ENCODE measurements at regions not wholly inside any gene's neighbourhood (a gene's known extent, or its start where the extent isn't known, plus 50 kb on each side); places are given as distances from the start of the nearest gene placed in this dataset.
A peak's percentile ranks its signal among the peaks of the same experiment; 100 is the strongest.

DNA sequence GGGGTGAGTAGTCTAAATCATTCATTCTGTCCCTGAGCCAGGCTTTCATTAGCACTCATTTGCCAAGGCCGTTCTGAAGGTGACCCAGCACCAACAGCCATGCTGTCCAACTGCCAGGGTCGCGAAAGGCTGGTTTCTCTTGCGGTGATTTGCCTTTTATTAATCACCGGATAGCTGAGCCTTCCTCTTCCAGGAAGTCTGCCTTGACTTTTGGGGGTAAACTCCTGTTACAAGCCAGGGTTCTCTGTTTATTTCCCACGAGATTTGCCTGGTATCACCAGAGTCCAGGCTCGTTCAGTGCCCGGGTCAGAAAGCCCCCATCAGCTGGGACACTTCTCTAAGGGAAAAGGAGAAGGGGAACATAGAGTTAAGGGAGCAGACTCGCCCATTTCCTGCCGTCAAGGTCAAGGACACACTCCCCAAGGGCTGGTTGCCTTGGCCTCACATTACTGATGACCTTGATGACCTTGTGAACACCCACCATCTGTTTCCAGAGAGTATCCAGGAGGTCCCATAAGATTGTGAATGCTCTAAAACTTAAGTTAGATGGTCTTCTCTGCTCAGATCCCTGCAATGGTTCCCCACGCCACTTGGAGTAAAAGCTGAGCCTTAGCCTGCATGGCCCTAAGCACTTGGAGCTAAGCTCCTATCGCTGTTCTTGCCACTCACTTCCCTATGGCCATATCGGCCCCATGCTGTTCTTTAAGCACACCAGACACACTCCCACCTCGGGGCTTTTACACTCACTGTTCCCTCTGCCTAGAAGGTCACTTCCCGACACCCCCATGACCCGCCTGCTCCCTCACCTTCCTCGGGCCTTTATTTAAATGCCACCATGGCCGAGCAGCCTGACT lies 96.0 kb upstream of the EPCAM start:
- no peaks in the 10 kb centered on the region for H3K36me3 ChIP-seq (ENCODE audit: control insufficient read depth, insufficient read depth, low read length)
- peaks cover 31% of the 10 kb centered on the region for H3K4me1 ChIP-seq (ENCODE audit: control insufficient read depth, insufficient read depth, low read length)
- H3K4me3 ChIP-seq (ENCODE audit: low read length) = no peak overlapping the region
- H3K27me3 ChIP-seq (ENCODE audit: control insufficient read depth, insufficient read depth, low read length) = no peaks in the 10 kb centered on the region
- H3K27ac ChIP-seq (ENCODE audit: low read length) = peak overlapping the region; percentile 65
- WGBS (ENCODE audit: insufficient coverage) = 71% methylated on average over 18 of the region's 18 CpGs
- no peaks in the 10 kb centered on the region for H3K9me3 ChIP-seq (replicated peaks; ENCODE audit: control insufficient read depth, low read depth, low read length)
- DNase-seq = no peak

DNA sequence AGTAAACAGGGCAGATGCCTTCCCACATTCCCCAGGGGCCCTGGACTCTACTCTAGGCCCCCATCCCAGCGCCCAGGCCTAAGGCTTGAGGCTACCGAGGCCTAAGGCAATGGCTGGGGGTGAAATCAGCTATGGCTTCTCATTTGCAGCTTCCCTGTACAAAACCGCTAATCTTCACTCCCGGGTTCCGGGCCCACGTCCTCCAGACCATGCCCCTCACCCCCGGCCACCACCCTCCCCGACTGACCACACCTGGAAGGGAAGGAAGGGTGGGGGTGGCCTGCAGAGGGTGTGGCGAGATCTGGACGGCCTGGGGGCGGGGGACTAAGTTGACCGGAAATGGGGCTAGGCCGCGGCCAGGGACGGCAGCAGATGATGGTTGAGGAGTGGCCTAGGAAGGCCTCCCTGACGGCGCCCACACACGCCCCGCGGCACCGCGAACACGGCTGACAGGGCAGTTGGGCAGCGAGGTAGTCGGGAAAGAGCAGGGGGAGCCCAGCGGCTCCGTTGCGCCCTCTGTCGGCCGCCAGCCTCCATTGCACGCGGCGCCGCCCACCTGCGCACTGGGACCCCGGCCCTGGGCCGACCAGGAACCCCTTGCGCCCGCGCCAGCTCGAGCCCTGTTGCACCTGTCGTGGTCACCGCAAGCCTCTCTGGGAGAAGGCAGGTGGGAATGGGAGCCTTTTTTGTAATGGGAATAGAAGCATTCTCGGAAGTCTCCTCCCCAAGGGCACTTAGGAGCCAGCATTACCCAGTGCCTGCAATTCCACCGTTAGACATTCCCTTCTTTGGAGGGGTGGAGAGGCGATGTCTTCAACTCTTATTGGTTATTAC lies 95.9 kb upstream of the CALM2 start:
- DNase-seq = peak; percentile 56
- Histone ChIP-seq H3K9me3 (replicated peaks; ENCODE audit: control insufficient read depth, low read depth, low read length) (no peaks in the 10 kb centered on the region), H3K4me1 (ENCODE audit: control insufficient read depth, insufficient read depth, low read length) (peaks cover 31% of the 10 kb centered on the region)

GRCh38 chr2:47271054-47272000 lies 95.0 kb upstream of the CALM2 start:
- no peak overlapping the region for H3K4me3 ChIP-seq (ENCODE audit: low read length)
- H3K36me3 ChIP-seq (ENCODE audit: control insufficient read depth, insufficient read depth, low read length) = no peaks in the 10 kb centered on the region
- DNase-seq = no peak
- H3K27me3 ChIP-seq (ENCODE audit: control insufficient read depth, insufficient read depth, low read length) = no peaks in the 10 kb centered on the region
- no peaks in the 10 kb centered on the region for H3K9me3 ChIP-seq (replicated peaks; ENCODE audit: control insufficient read depth, low read depth, low read length)
- WGBS (ENCODE audit: insufficient coverage) = 87% methylated on average over 7 of the region's 9 CpGs
- peaks cover 31% of the 10 kb centered on the region for H3K4me1 ChIP-seq (ENCODE audit: control insufficient read depth, insufficient read depth, low read length)
- no peak overlapping the region for H3K27ac ChIP-seq (ENCODE audit: low read length)

More for the DNA sequence above, 95.9 kb upstream of the CALM2 start:
- WGBS (ENCODE audit: insufficient coverage) = 2% methylated on average over 33 of the region's 46 CpGs
- Histone ChIP-seq H3K36me3 (ENCODE audit: control insufficient read depth, insufficient read depth, low read length) (no peaks in the 10 kb centered on the region), H3K27me3 (ENCODE audit: control insufficient read depth, insufficient read depth, low read length) (no peaks in the 10 kb centered on the region), H3K27ac (ENCODE audit: low read length) (no peak overlapping the region), H3K4me3 (ENCODE audit: low read length) (peak overlapping the region; percentile 41)

DNA sequence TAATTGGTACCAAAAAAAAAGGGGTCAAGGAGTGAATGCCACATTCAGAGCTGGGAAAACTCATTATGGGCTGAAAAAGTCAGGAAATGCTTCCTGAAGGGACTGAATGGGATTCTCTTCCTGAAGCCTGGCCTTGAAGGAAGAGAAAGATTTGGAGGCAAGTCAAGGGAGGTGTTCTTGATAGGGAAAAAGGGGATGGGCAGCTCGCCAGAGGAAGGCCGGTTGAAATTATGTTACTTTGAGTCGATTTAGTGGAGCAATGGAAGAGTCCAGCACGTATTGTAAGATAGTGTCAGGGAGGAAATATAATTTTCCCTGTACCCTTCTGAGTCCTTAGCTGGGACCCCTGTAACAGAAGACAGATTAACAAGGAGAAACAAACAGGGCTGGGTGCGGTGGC lies 94.1 kb upstream of the CALM2 start:
- WGBS (ENCODE audit: insufficient coverage) = 54% methylated on average over 3 of the region's 5 CpGs
- Histone ChIP-seq H3K4me1 (ENCODE audit: control insufficient read depth, insufficient read depth, low read length) (peaks cover 32% of the 10 kb centered on the region), H3K27me3 (ENCODE audit: control insufficient read depth, insufficient read depth, low read length) (no peaks in the 10 kb centered on the region), H3K27ac (ENCODE audit: low read length) (no peak overlapping the region), H3K36me3 (ENCODE audit: control insufficient read depth, insufficient read depth, low read length) (no peaks in the 10 kb centered on the region), H3K4me3 (ENCODE audit: low read length) (no peak overlapping the region), H3K9me3 (replicated peaks; ENCODE audit: control insufficient read depth, low read depth, low read length) (no peaks in the 10 kb centered on the region)
- no peak for DNase-seq

- 51% methylated on average over 3 of the region's 5 CpGs for WGBS (ENCODE audit: insufficient coverage)
- no peak for DNase-seq
- Histone ChIP-seq H3K4me3 (ENCODE audit: low read length) (no peak overlapping the region), H3K27me3 (ENCODE audit: control insufficient read depth, insufficient read depth, low read length) (no peaks in the 10 kb centered on the region), H3K27ac (ENCODE audit: low read length) (no peak overlapping the region), H3K9me3 (replicated peaks; ENCODE audit: control insufficient read depth, low read depth, low read length) (no peaks in the 10 kb centered on the region), H3K36me3 (ENCODE audit: control insufficient read depth, insufficient read depth, low read length) (no peaks in the 10 kb centered on the region), H3K4me1 (ENCODE audit: control insufficient read depth, insufficient read depth, low read length) (peaks cover 38% of the 10 kb centered on the region)
Measured at GRCh38 chr2:47269316-47270232, 93.3 kb upstream of the CALM2 start.

- no peak for DNase-seq
- Histone ChIP-seq H3K4me3 (ENCODE audit: low read length) (no peak overlapping the region), H3K36me3 (ENCODE audit: control insufficient read depth, insufficient read depth, low read length) (no peaks in the 10 kb centered on the region), H3K4me1 (ENCODE audit: control insufficient read depth, insufficient read depth, low read length) (peaks cover 20% of the 10 kb centered on the region), H3K27me3 (ENCODE audit: control insufficient read depth, insufficient read depth, low read length) (no peaks in the 10 kb centered on the region), H3K27ac (ENCODE audit: low read length) (no peak overlapping the region), H3K9me3 (replicated peaks; ENCODE audit: control insufficient read depth, low read depth, low read length) (no peaks in the 10 kb centered on the region)
- 100% methylated on average over 2 of the region's 5 CpGs for WGBS (ENCODE audit: insufficient coverage)
Measured at GRCh38 chr2:47267711-47268086, 91.4 kb upstream of the CALM2 start.

- Histone ChIP-seq H3K4me3 (ENCODE audit: low read length) (no peak overlapping the region), H3K9me3 (replicated peaks; ENCODE audit: control insufficient read depth, low read depth, low read length) (no peaks in the 10 kb centered on the region), H3K36me3 (ENCODE audit: control insufficient read depth, insufficient read depth, low read length) (no peaks in the 10 kb centered on the region), H3K27me3 (ENCODE audit: control insufficient read depth, insufficient read depth, low read length) (no peaks in the 10 kb centered on the region), H3K4me1 (ENCODE audit: control insufficient read depth, insufficient read depth, low read length) (peaks cover 15% of the 10 kb centered on the region), H3K27ac (ENCODE audit: low read length) (no peak overlapping the region)
- no peak for DNase-seq
- 55% methylated on average over 3 of the region's 8 CpGs for WGBS (ENCODE audit: insufficient coverage)
Measured at GRCh38 chr2:47266939-47267710, 90.8 kb upstream of the CALM2 start.

DNA sequence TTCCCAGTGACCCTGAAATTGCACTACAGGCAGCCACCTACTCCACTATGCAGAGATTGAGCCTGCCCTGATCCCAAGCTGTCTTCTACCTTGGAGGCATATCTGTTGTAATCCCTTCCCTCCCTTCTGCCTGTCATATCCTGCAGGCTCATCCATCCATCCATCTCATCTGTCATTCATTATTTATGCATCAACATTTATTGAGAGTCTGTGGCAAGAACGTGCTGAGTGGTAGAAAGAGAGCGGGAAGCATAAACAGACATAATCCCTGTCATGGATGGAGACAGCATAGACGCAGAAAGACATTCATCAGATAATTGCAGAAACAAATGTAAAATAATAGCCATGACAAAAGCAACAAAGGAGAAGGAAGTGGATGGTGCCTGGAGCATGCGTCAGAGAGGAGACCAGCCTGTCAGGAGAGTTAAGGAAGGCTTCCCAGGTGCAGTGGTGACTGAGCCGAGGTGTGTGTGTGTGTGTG lies 89.5 kb upstream of the CALM2 start:
- Histone ChIP-seq H3K27me3 (ENCODE audit: control insufficient read depth, insufficient read depth, low read length) (no peaks in the 10 kb centered on the region), H3K4me3 (ENCODE audit: low read length) (no peak overlapping the region), H3K4me1 (ENCODE audit: control insufficient read depth, insufficient read depth, low read length) (peaks cover 10% of the 10 kb centered on the region), H3K9me3 (replicated peaks; ENCODE audit: control insufficient read depth, low read depth, low read length) (no peaks in the 10 kb centered on the region), H3K27ac (ENCODE audit: low read length) (no peak overlapping the region), H3K36me3 (ENCODE audit: control insufficient read depth, insufficient read depth, low read length) (no peaks in the 10 kb centered on the region)
- DNase-seq = no peak
- 7% methylated on average over 2 of the region's 5 CpGs for WGBS (ENCODE audit: insufficient coverage)

Data from muscle of leg (tissue), 3 donors.